ENCODE measurements at regions not wholly inside any gene's neighbourhood (a gene's known extent, or its start where the extent isn't known, plus 50 kb on each side); places are given as distances from the start of the nearest gene placed in this dataset.

DNA sequence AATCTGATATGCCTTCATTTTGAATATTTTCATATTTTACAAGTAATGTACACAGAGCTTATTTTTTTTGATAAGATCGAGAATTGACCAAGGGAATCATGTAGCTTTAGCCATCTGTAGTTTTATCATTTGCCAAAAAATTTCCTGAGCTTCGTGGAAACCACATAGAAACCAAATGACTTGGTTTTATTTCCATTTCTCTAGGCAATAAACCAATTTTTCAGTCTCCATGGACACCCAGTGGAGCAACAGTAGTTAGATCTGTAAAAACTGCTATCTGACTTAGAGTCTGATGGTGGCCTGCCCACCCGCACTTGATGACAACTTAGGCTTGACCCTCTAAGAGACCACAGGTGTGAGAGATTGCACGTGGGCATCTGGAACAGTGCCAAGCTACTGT, 127.8 kb upstream of the CDK6 start:
- no peak for DNase-seq (ENCODE audit: low read depth in 1 of 2, low spot score in 1 of 2)
- no peak overlapping the region for H3K4me3 ChIP-seq (replicated peaks; ENCODE audit: insufficient read depth, low read length)
- no peak overlapping the region for H3K27ac ChIP-seq (replicated peaks)
- no peaks in the 10 kb centered on the region for H3K27me3 ChIP-seq (ENCODE audit: insufficient read depth, poor library complexity, severe bottlenecking)
- TF ChIP-seq, protein P1, sequence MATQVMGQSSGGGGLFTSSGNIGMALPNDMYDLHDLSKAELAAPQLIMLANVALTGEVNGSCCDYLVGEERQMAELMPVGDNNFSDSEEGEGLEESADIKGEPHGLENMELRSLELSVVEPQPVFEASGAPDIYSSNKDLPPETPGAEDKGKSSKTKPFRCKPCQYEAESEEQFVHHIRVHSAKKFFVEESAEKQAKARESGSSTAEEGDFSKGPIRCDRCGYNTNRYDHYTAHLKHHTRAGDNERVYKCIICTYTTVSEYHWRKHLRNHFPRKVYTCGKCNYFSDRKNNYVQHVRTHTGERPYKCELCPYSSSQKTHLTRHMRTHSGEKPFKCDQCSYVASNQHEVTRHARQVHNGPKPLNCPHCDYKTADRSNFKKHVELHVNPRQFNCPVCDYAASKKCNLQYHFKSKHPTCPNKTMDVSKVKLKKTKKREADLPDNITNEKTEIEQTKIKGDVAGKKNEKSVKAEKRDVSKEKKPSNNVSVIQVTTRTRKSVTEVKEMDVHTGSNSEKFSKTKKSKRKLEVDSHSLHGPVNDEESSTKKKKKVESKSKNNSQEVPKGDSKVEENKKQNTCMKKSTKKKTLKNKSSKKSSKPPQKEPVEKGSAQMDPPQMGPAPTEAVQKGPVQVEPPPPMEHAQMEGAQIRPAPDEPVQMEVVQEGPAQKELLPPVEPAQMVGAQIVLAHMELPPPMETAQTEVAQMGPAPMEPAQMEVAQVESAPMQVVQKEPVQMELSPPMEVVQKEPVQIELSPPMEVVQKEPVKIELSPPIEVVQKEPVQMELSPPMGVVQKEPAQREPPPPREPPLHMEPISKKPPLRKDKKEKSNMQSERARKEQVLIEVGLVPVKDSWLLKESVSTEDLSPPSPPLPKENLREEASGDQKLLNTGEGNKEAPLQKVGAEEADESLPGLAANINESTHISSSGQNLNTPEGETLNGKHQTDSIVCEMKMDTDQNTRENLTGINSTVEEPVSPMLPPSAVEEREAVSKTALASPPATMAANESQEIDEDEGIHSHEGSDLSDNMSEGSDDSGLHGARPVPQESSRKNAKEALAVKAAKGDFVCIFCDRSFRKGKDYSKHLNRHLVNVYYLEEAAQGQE (IDR thresholded peaks at IDR 0.05; ENCODE audit: insufficient replicate concordance, low read depth), result no peak
- TF ChIP-seq, protein P2, sequence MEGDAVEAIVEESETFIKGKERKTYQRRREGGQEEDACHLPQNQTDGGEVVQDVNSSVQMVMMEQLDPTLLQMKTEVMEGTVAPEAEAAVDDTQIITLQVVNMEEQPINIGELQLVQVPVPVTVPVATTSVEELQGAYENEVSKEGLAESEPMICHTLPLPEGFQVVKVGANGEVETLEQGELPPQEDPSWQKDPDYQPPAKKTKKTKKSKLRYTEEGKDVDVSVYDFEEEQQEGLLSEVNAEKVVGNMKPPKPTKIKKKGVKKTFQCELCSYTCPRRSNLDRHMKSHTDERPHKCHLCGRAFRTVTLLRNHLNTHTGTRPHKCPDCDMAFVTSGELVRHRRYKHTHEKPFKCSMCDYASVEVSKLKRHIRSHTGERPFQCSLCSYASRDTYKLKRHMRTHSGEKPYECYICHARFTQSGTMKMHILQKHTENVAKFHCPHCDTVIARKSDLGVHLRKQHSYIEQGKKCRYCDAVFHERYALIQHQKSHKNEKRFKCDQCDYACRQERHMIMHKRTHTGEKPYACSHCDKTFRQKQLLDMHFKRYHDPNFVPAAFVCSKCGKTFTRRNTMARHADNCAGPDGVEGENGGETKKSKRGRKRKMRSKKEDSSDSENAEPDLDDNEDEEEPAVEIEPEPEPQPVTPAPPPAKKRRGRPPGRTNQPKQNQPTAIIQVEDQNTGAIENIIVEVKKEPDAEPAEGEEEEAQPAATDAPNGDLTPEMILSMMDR (IDR thresholded peaks at IDR 0.05; ENCODE audit: insufficient read depth, low read length), result no peak
- TF ChIP-seq SPI1 (IDR thresholded peaks at IDR 0.05; ENCODE audit: borderline replicate concordance, low read depth) (no peak), GABPA (IDR thresholded peaks at IDR 0.05; ENCODE audit: low read depth) (no peak), POLR2AphosphoS5 (IDR thresholded peaks at IDR 0.05; ENCODE audit: low read depth) (no peak)

DNA sequence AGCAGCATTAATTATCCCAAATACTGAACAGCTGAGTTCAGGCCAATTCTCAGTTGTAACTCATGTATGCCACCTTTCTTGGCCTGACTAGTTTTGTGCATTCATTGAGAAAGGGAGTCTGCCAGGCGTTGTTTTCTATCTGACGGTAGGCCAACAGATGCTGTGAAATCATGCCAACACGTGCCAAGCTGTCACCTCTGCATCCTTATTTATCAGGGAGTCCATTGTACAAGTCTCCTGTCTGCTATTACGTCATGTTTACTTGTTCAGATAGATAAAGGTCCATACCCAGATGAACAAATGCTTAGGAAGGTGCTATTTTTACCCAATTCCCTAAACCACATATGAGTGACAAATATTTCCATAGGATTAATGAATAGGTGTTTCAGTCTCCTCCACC, 127.2 kb upstream of the CDK6 start:
- TF ChIP-seq GABPA (IDR thresholded peaks at IDR 0.05; ENCODE audit: low read depth) (no peak), POLR2AphosphoS5 (IDR thresholded peaks at IDR 0.05; ENCODE audit: low read depth) (no peak), SPI1 (IDR thresholded peaks at IDR 0.05; ENCODE audit: borderline replicate concordance, low read depth) (no peak)
- TF ChIP-seq, protein P1 (IDR thresholded peaks at IDR 0.05; ENCODE audit: insufficient replicate concordance, low read depth), result no peak
- TF ChIP-seq, protein P2 (IDR thresholded peaks at IDR 0.05; ENCODE audit: insufficient read depth, low read length), result no peak
- Histone ChIP-seq H3K4me3 (replicated peaks; ENCODE audit: insufficient read depth, low read length) (no peak overlapping the region), H3K27ac (replicated peaks) (no peak overlapping the region), H3K27me3 (ENCODE audit: insufficient read depth, poor library complexity, severe bottlenecking) (no peaks in the 10 kb centered on the region)
- no peak for DNase-seq (ENCODE audit: low read depth in 1 of 2, low spot score in 1 of 2)

DNA sequence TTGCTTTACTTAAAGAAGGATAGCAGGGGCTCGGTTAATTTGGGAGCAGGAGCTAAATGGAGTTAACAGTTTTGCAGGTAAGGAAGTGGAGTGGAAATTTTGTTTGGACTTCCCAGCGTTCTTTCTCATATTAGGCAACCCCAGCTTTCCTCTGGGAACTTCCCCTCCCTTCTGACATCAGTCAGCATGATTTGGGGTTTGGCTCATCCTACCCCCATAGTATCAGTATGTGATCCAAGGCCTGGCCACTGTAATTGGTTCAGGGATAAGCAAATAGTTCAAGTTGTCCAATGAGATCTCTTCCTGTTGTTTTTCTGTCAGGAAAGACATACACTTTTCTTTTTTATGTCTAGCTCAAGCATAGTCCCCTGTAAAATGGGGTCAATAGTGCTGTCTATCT, 125.6 kb upstream of the CDK6 start:
- no peak overlapping the region for H3K4me3 ChIP-seq (replicated peaks; ENCODE audit: insufficient read depth, low read length)
- TF ChIP-seq, protein P1 (IDR thresholded peaks at IDR 0.05; ENCODE audit: insufficient replicate concordance, low read depth), result no peak
- DNase-seq (ENCODE audit: low read depth in 1 of 2, low spot score in 1 of 2), result no peak
- no peaks in the 10 kb centered on the region for H3K27me3 ChIP-seq (ENCODE audit: insufficient read depth, poor library complexity, severe bottlenecking)
- H3K27ac ChIP-seq (replicated peaks), result no peak overlapping the region

DNA sequence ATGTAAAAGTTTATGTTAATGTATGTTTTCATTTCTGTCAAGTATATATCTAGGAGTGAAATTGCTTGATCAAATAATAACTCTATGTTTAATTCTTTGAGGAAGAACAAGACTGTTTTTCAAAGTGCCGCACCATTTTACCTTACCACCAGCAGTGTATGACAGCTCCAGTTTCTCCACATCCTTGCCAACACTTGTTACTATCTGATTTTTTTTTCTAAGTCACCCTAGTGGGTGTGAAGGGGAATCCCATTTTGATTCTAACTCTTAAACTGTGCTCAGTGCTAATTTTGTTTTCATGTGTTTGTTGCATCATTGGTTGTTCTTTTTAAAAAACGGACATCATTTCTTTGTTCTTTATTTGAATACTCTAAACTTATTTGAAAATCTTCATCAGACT, 120.2 kb upstream of the CDK6 start:
- TF ChIP-seq, protein P1 (IDR thresholded peaks at IDR 0.05; ENCODE audit: insufficient replicate concordance, low read depth), result no peak
- TF ChIP-seq POLR2AphosphoS5 (IDR thresholded peaks at IDR 0.05; ENCODE audit: low read depth) (no peak), SPI1 (IDR thresholded peaks at IDR 0.05; ENCODE audit: borderline replicate concordance, low read depth) (no peak), GABPA (IDR thresholded peaks at IDR 0.05; ENCODE audit: low read depth) (no peak)
- TF ChIP-seq, protein P2 (IDR thresholded peaks at IDR 0.05; ENCODE audit: insufficient read depth, low read length), result no peak
- no peak for DNase-seq (ENCODE audit: low read depth in 1 of 2, low spot score in 1 of 2)
- no peak overlapping the region for H3K4me3 ChIP-seq (replicated peaks; ENCODE audit: insufficient read depth, low read length)
- no peak overlapping the region for H3K27ac ChIP-seq (replicated peaks)
- H3K27me3 ChIP-seq (ENCODE audit: insufficient read depth, poor library complexity, severe bottlenecking), result no peaks in the 10 kb centered on the region

Measured in HL-60 (cell line).